ENCODE measurements at regions not wholly inside any gene's neighbourhood (a gene's known extent, or its start where the extent isn't known, plus 50 kb on each side); places are given as distances from the start of the nearest gene placed in this dataset.
"Not testable (repeated sequence)": the region's sequence is repeated elsewhere in the genome, so short reads cannot be mapped to it uniquely, and the experiment has no call there.

GRCh38 chr2:65589667-65590066 is 157.3 kb upstream of the SPRED2 start:
- DNase-seq = no peak

- no peak for DNase-seq
Measured at GRCh38 chr2:65587779-65588178, 155.4 kb upstream of the SPRED2 start.

- DNase-seq = no peak
Measured at GRCh38 chr2:65586516-65586915, 154.1 kb upstream of the SPRED2 start.

GRCh38 chr2:65583061-65583460 is 150.7 kb upstream of the SPRED2 start:
- no peak for DNase-seq

- DNase-seq = no peak
Measured at GRCh38 chr2:65582364-65582763, 150.0 kb upstream of the SPRED2 start.

GRCh38 chr2:65580824-65581223 is 148.4 kb upstream of the SPRED2 start:
- DNase-seq = no peak

GRCh38 chr2:65579506-65580235 is 147.3 kb upstream of the SPRED2 start:
- DNase-seq = no peak

- no peak for DNase-seq
Measured at GRCh38 chr2:65577654-65578053, 145.3 kb upstream of the SPRED2 start.

- no peak for DNase-seq
Measured at GRCh38 chr2:65576861-65577601, 144.6 kb upstream of the SPRED2 start.

GRCh38 chr2:65576278-65576677 is 143.9 kb upstream of the SPRED2 start:
- DNase-seq = no peak

GRCh38 chr2:65574993-65575392 is 142.6 kb upstream of the SPRED2 start:
- DNase-seq = no peak

- not testable (repeated sequence) for DNase-seq
Measured at GRCh38 chr2:65568656-65569440, 136.4 kb upstream of the SPRED2 start.

- no peak for DNase-seq
Measured at GRCh38 chr2:65566617-65567016, 134.2 kb upstream of the SPRED2 start.

- no peak for DNase-seq
Measured at GRCh38 chr2:65565681-65566080, 133.3 kb upstream of the SPRED2 start.

- no peak for DNase-seq
Measured at GRCh38 chr2:65564299-65564698, 131.9 kb upstream of the SPRED2 start.

- DNase-seq = no peak
Measured at GRCh38 chr2:65562890-65563289, 130.5 kb upstream of the SPRED2 start.

GRCh38 chr2:65558743-65559142 is 126.3 kb upstream of the SPRED2 start:
- no peak for DNase-seq

GRCh38 chr2:65557616-65558573 is 125.5 kb upstream of the SPRED2 start:
- DNase-seq = no peak

- DNase-seq = no peak
Measured at GRCh38 chr2:65554765-65555591, 122.6 kb upstream of the SPRED2 start.

- DNase-seq = no peak
Measured at GRCh38 chr2:65553504-65554074, 121.2 kb upstream of the SPRED2 start.

- DNase-seq = no peak
Measured at GRCh38 chr2:65551528-65551927, 119.1 kb upstream of the SPRED2 start.

All from CD4-positive, alpha-beta T cell treated with Interleukin-15 for 1 hour (primary cell).